ENCODE measurements at regions not wholly inside any gene's neighbourhood (a gene's known extent, or its start where the extent isn't known, plus 50 kb on each side); places are given as distances from the start of the nearest gene placed in this dataset.

DNA sequence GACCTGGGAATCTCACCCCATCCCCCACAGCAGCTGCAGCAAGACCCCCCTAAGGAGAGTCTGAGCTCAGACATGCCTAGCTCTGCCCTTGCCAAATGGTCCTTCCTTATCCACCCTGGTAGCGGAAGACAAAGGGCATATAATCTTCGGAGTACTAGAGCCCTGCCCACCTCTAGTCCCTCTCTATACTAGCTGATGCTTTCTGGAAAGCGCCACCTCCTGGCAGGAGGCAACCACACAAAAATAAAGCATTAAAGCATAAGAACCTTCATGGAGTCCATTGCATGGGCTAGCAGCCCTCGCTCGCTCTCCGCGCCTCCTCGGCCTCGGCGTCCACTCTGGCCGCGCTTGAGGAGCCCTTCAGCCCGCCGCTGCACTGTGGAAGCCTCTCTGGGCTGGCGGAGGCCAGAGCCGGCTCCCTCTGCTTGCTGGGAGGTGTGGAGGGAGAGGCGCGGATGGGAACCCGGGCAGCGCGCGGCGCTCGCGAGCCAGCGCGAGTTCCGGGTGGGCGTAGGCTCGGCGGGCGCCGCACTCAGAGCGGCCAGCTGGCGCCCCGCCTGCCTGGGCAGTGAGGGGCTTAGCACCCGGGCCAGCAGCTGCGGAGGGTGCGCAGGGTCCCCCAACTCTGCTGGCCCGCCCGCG, 941.2 kb downstream of the SUCLG1 start:
- no peak for DNase-seq

DNA sequence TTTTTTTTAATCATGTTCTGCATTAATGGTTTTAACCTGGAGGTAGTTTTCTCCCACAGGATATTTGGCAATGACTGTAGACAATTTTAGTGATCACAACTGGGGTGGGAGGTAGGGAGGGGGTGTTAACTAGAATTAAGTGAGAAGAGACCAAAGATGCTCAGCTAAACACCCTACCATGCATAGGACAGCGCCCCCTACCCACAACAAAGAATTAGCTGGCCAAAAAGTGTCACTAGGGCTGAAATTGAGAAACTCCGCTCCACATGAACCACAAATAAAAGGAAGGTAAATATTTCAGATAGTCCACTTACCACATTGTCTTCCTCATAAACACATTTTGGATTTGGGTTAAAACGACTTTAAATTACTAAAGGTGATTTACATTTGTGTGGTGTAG, 942.6 kb downstream of the SUCLG1 start:
- no peak for DNase-seq

DNA sequence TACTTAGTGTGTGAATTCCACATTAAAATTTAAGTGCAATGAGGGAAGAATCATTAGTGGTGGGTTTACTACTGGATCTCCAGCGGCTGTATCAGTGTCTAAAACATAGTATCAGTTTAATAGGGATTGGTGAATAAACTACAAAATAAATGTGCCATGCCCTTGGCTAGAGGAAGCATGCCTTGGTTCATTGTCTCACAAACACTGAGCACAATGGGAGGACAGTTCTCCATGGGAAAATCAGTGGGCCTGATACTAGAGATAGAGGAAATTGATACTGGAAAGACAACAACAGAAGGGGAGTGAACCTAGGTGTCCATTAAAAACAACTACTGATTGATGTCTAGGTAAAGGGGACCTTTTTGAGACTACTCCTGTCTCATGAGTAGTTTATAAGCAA, 971.6 kb downstream of the SUCLG1 start:
- DNase-seq: no peak

DNA sequence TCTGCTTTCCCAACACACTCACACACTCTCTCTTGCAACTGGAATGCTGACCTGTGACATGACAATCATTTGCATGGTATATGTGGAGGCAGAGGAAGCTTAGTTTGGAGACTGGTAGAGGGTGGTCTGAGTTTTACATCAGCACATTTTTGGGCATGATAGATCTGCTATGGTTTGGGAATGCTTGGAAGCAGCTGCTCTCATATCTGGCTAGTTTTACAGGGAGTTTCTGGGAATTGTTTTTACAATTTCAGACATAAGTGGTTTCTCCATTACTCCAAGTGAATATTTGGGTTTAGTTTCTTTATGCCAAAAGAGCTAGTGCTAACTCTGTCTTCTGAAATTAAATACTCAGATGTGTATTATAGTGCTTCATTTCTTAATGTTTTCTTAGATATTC, 977.6 kb downstream of the SUCLG1 start:
- DNase-seq: no peak

DNA sequence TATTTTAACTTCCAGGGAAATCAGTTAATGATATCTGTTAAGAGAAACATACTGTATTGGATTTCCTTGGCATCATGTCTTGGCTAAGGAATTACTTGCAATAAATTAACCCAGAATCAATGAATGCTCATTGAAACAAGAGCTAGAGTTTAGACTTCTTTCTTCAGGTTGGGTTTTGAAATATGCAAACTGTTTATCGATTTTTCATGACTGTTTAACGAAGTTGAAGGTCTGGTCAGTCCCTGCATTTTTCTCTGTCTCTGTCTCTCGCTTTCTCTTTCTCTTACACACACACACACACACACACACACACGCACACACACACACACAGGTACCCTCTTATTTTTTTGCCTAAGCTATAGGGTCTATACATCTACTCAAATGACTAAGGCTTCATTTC, 981.0 kb downstream of the SUCLG1 start:
- no peak for DNase-seq

DNA sequence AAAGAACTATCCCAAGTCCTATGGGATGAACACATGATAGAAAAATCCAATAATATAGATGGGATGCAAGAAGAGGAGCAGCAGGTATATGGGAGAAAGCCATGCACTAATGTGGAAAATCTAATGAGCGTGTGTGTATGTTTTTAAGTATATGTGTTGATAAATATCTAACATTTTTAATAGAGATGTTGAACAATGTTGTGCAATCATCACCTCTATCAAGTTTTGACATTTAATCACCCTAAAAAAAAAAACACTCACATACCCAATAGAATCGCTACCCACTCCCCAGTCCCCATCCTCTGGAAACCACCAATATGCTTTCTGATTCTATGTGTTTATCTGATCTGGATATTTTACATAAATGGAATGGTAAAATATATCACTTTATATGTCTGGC, 983.7 kb downstream of the SUCLG1 start:
- DNase-seq: no peak

DNA sequence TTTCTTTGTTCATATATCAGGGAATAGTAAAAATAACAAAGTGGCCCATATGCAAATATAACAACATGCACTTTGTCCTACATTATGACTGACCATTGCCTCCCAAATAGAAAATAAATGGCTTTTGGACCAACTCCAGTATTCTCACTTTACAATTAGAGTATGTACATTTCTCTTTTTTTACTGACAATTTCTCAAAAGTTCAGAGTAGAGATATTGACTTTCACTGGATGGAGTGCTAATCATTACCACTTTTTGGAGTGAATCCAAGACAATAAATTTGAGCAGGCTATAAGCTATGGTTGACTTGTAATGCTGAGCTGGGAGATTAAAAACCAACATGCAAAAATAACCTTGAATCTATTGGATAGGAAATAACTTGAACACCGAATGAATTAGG, 987.4 kb downstream of the SUCLG1 start:
- peak; percentile 1 for DNase-seq

DNA sequence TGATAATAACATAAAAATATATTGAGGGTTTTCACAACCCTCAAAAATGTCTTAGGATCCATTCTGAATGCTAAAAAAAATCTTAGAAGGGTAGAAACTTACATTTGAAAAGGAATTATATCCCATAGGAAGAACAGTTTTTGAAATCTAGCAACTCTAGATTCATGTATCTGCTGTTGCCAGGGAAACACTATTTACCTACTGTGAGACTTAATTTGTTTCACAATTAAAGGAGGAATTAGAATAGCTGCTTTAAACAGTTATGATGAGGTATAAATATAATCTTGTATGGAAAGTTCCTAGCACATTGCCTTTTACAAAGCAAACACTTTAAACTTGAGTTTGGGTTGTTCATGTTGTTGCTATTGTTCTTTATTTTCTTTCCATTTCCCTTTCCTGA, 988.2 kb downstream of the SUCLG1 start:
- DNase-seq: no peak

DNA sequence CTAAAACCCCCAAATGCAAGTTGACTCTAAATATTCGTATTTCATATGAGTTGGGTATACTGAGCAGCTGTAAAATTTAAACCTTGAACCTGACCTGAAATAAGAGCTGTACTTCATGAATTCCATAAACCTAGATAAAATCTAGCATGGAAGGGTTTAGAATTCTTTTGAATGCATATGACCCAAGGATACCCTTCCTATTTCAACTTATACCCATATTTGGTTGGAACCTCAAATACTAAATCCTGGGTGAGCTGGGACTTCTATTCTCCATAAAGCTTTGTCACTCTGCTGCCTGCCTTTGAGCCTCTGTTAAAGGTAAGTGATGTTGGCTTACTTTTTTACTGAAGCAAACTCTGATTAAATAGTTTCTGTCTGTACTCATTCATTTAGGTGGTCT, 994.6 kb downstream of the SUCLG1 start:
- no peak for DNase-seq

DNA sequence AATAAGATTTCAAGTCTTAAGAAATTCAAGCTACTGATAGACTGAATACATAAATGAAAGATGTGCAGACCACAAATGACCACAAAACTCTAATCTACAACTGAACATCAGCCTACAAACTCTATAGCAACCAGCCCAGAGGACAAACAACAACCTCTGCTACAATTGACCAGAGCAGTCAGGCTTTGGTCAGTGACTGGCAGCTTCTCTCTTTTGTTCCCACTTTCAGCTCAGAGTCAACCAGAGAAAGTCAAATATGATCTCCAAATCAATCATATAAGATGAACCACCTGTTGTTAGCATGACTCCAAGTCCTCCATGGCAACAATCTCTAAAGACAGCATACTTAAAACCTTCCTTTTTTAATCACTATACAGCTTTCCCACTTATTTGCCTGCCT, 996.2 kb downstream of the SUCLG1 start:
- DNase-seq: no peak

DNA sequence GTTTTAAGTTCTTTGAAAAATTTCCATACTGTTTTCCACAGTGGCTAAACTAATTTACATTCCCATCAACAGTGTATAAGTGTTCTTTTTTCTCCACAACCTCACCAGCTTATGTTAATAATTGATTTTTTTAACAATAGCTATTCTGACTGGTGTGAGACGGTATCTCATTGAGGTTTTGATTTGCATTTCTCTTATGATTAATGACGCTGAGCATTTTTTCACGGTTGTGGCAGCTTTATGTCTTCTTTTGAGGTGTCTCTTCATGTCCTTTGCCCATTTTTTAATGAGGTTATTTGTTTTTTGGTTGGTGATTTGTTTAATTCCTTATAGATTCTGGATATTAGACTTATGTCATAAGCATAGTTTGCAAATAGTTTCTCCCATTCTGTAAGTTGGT, 997.9 kb downstream of the SUCLG1 start:
- no peak for DNase-seq

DNA sequence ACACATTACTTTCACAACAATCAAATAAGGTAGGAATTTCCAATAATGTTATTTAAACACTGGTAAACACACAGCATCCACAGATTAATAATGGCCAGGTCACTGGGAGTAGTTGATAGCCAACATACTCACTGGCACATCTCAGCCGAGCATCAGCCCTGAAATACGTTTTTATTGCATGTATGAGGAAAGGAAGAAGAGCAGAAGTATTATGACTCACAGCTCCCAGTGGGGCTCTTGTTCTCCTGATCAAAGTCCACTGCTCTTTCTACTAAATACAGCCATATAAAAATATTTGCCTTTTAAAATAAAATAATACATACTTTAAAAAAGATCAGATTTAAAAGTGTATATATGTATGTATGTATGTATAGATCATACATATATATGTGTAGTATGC, 999.6 kb downstream of the SUCLG1 start:
- no peak for DNase-seq

DNA sequence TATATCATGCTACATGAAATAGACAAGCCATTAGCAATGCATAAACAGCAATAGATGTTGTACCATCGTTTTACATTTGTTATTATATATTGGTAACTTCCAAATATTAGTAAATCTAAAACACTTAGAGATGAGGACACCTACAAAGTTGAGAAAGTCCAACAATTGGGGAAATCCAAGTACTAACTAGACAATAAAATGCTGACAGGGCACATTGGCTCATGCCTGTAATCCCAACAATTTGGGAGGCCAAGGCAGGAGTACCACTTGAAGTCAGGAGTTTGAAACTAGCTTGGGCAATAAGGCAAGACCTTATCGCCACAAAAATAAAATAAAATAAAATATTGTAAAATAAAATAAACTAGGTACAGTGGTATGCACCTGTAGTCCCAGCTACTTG, 1023.1 kb downstream of the SUCLG1 start:
- DNase-seq: no peak

DNA sequence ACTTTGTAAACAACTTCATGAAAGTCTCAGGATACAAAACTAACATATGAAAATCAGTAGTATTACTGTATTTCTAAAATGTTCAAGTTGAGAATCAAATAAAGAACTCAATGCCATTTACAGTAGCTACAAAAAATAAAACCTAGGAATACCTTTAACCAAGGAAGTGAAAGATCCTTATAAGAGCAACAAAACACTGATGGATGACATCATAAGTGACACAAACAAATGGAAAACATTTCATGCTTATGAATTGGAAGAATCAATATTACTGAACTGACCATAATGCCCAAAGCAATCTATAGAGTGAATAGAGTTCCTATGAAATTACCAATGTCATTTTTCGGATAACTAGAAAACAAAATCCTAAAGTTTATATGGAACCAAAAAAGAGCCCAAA, 1038.1 kb downstream of the SUCLG1 start:
- DNase-seq: no peak

DNA sequence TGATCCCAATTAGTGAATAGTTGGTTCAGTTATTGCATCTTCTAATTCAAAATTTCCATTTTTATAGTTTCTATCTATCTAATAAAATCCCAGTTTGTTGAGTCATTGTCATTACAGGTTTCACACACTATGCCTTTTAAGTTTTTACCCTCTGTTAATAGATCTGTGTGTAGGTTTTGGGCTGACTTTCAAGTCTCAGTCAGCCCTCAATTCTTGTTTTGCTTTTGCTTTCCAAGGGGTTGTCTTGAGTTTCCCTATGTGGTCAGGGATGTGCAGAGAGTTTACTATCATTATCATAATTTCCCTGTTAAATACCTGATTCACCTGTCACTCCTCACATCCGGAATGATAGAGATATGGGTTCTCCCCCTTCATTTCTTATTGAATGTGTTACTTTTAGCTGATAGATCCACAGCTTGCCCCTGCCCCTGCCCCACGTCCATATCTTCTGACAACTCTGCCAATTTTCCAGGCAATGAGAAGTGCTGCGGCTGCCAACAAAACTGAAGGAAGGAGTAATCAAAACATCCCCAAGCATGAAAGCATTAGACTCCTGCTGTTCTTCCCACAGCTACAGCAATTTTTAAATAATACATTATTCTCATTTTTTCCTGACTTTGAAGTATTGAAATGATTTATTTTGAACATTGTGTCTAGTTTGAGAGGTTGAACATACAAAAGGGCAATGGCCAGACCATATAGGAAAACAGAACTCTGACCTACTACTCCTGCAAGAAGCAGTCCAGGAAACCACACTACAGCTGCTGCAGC, 1064.8 kb downstream of the SUCLG1 start:
- no peak for DNase-seq

DNA sequence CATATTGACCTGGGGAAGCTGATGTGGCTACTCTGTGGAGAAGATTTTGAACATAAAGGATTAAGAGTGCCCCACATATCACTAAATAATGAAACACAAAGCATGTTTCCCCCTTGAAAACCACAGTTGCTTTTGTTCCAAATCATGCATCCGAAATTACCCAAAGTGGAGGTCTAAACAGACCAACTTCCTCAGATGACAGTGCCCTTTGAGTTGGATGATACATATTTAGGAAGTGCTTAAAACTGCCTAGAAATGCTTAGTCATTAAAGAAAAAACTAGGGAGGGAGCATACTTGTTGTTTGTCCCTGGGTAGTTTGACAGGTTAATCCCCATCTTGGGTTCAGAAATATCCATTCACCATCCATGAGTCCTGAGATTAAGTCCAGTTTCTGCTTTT, 1070.3 kb downstream of the SUCLG1 start:
- no peak for DNase-seq

DNA sequence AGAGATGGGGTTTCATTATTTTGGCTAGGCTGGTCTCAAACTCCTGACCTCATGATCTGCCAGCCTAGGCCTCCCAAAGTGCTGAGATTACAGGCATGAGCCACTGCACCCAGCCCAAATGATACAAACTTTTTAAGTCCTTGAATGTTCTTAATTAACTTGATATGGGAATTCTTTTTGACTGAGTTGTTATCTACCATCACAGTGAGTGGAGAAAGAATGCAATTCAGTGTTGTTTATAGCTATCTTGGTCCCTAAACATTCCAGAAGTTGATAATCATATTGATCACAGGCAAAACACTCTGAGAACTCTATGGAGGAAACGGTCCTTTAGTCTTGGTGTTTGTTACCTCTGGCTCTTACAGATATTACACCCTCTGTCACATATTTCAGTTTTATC, 1072.5 kb downstream of the SUCLG1 start:
- no peak for DNase-seq

DNA sequence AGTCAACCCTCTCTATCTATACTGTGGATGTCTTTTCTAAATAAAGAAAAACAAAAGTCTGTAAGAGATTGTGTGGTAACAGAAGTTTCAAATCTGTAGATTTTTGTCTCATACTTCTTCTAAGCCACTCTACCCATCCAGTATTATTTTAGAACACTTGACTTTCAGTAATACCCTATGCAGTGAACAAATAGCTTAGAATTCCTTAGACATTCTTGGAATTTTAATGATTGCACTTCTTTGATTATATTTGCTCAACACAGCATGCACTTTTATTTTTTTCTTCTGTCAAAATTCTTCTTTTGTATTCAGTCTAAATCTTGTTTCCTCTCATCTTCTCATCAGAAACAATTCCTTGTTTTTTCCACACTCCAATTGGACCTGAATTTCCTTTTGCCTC, 1080.2 kb downstream of the SUCLG1 start:
- DNase-seq: no peak

DNA sequence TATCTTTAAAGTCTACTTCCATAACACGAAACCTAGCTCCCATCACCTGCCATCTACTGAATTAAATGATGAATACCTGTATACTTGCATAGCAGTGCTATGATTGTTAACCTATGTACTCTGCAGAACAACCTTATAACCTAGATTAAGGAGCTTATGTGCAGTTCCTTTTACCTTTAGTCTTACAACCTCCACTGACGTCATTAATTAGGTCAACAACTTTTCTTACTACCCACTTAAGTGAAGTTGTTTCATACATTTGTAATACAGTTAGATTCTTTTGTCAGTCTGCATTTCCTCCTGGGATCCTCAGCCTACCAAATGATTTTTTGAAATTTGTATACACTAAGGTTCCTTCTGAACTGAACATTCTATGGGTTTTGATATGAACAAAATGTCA, 1082.3 kb downstream of the SUCLG1 start:
- no peak for DNase-seq

DNA sequence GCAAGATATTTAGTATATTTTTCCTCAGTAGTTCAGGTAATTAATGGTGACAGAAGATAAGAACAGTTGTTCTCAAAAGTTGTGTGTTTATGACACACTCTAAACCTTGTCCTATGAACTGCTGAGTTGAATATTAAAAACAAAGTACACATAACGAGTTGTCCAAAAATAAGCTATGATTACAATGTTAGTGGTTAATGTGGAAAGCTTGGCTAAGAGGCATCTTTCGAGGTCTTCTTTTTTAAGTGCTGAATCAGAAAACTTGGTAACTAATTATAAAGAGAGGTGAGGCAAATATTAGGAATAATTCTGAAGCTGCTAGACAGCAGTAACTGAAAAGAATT, 1088.7 kb downstream of the SUCLG1 start:
- no peak for DNase-seq

DNA sequence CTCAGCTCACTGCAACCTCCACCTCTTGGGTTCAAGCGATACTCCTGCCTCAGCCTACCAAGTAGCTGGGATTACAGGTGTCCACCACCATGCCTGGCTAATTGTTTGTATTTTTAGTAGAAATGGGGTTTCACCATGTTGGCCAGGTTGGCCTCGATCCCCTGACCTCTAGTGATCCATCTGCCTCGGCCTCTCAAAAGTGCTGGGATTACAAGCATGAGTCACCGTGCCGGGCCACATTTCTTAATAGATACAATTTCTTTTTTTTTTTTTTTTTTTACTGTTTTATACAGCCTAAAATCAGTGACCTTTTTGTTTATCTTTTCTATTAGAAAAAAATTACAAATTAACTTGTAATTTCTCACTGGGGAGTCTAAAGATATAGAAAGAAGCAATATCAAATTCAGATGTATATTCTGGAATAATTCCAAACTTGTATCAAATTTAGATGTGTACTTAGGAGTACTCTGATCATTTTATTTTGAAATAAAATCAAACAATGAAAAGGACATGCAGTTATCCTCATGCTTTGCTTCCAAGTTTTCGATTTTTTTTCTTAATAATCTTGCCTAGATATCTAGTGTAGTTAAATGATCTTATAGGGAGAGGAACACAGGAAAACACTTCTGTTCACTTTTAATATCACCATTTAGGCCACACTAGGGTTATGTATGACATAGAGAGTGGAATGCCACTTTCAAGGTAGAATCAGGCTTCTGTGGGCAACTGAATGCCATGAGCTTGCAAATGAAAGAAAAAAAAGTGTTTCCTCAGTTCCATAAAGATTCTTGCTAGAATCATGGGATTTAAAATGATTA, 1089.3 kb downstream of the SUCLG1 start:
- no peak for DNase-seq

DNA sequence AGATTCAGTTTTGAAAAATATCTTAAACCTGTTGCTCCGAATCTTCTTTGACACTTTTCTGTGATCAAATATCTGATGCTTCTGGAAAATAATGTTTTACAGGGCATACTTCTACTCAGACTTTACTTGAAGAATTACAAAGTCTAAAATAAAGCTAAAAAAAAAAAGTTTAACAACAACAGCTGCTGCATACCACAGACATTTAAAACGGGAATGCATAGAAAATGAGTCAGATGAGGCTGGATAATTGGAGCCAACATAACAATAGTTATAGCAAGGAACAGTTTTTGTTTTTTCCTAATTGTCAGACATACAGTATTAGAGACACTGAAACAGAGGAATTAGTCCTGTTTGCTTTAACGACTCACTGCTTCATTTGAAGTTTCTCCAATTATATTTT, 1090.2 kb downstream of the SUCLG1 start:
- no peak for DNase-seq

DNA sequence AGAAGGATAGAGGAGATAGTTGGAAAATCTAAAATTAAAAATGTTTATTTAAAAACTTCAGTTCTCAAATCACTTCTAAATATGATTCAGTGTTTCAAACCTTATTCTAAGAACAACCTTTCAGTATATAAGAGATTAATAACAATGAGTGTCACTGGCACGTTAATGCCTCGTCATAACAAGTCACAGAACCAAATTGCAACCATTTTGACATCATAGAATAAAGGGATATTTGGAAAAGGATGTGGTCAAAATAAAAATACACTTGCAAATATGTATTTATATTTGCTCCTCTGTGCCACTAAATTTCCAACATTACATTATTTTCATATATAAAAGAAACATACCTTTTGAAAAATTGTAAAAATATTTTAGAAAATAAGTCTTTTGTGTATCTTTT, 1090.6 kb downstream of the SUCLG1 start:
- DNase-seq: no peak

DNA sequence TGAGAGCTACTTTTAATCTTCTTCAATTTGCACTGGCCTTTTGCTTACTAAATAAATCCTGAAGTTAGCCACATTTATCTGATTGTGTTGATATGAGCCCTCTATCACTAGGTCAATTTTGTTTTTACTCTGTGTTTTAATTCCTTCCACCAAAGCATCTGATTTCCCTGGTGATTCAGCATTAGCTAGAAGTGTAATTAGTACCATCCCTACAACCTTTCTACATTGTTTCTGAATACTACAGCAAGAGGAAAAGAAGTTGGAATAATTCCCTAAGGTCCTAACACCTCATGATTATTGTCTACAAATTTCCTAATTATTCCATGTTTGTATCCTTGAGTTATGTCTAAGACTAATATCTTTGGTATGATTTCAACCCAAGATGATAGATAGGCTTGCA, 1093.6 kb downstream of the SUCLG1 start:
- no peak for DNase-seq

Measured in DMS79 treated with DMSO at 0.1 percent for 48 hours (cell line).